ENCODE measurements at regions not wholly inside any gene's neighbourhood (a gene's known extent, or its start where the extent isn't known, plus 50 kb on each side); places are given as distances from the start of the nearest gene placed in this dataset.

GRCh38 chr1:34639701-34640100, 115.1 kb upstream of the GJB5 start:
- no peaks in the 10 kb centered on the region for H3K27me3 ChIP-seq
- H3K4me3 ChIP-seq = no peak overlapping the region
- H3K36me3 ChIP-seq = no peaks in the 10 kb centered on the region
- DNase-seq = no peak
- no CpG with 5 or more reads among the region's 9 CpGs for WGBS (ENCODE audit: insufficient coverage, low coverage, low lambda C conversion rate, missing lambda C conversion rate)
- H3K27ac ChIP-seq = no peak overlapping the region
- intact Hi-C loops (cut with DNase I) = no loop called here
- no peaks in the 10 kb centered on the region for H3K4me1 ChIP-seq
- ATAC-seq = no peak
- TF ChIP-seq CTCF (IDR thresholded peaks at IDR 0.05) = no peak
- no peak for TF ChIP-seq POLR2A (IDR thresholded peaks at IDR 0.05)
- no peaks in the 10 kb centered on the region for H3K9me3 ChIP-seq

- no peak for ATAC-seq
- no peak overlapping the region for H3K4me3 ChIP-seq
- H3K27me3 ChIP-seq = no peaks in the 10 kb centered on the region
- no peaks in the 10 kb centered on the region for H3K36me3 ChIP-seq
- no peak overlapping the region for H3K27ac ChIP-seq
- H3K9me3 ChIP-seq = no peaks in the 10 kb centered on the region
- no peak for DNase-seq
- TF ChIP-seq CTCF (IDR thresholded peaks at IDR 0.05) (no peak), POLR2A (IDR thresholded peaks at IDR 0.05) (no peak)
- no peaks in the 10 kb centered on the region for H3K4me1 ChIP-seq
- 89% methylated on average over 2 of the region's 10 CpGs for WGBS (ENCODE audit: insufficient coverage, low coverage, low lambda C conversion rate, missing lambda C conversion rate)
- intact Hi-C loops (cut with DNase I) = no loop called here
Observed at GRCh38 chr1:34640654-34641401, 114.0 kb upstream of the GJB5 start.

- no peak for ATAC-seq
- Histone ChIP-seq H3K4me1 (no peaks in the 10 kb centered on the region), H3K36me3 (no peaks in the 10 kb centered on the region), H3K4me3 (no peak overlapping the region), H3K27me3 (peaks cover 0 to 2% of the 10 kb centered on the region in 2 donors), H3K9me3 (no peaks in the 10 kb centered on the region), H3K27ac (no peak overlapping the region)
- intact Hi-C loops (cut with DNase I) = no loop called here
- 0% methylated on average over 1 of the region's 1 CpG for WGBS (ENCODE audit: insufficient coverage, low coverage, low lambda C conversion rate, missing lambda C conversion rate)
- TF ChIP-seq POLR2A (IDR thresholded peaks at IDR 0.05) (no peak), CTCF (IDR thresholded peaks at IDR 0.05) (no peak)
- no peak for DNase-seq
Observed at GRCh38 chr1:34642679-34643078, 112.2 kb upstream of the GJB5 start.

- WGBS (ENCODE audit: insufficient coverage, low coverage, low lambda C conversion rate, missing lambda C conversion rate) = 21% methylated on average over 7 of the region's 7 CpGs
- intact Hi-C loops (cut with DNase I) = no loop called here
Observed at GRCh38 chr1:34645109-34645688, 109.6 kb upstream of the GJB5 start.

More at GRCh38 chr1:34645109-34645688, 109.6 kb upstream of the GJB5 start:
- ATAC-seq = no peak
- no peak for DNase-seq
- H3K36me3 ChIP-seq = no peaks in the 10 kb centered on the region
- no peaks in the 10 kb centered on the region for H3K9me3 ChIP-seq
- TF ChIP-seq POLR2A (IDR thresholded peaks at IDR 0.05) = no peak
- TF ChIP-seq CTCF (IDR thresholded peaks at IDR 0.05) = no peak
- no peak overlapping the region for H3K4me3 ChIP-seq
- no peak overlapping the region for H3K27ac ChIP-seq
- H3K27me3 ChIP-seq = peaks cover 0 to 6% of the 10 kb centered on the region in 2 donors
- no peaks in the 10 kb centered on the region for H3K4me1 ChIP-seq

All from right lobe of liver (tissue), 6 donors.